Loucy (cell line): ENCODE measurements at regions not wholly inside any gene's neighbourhood (a gene's known extent, or its start where the extent isn't known, plus 50 kb on each side); places are given as distances from the start of the nearest gene placed in this dataset.

Source experiments
- H2AFZ ChIP-seq: fragments of 200-600 bp; sonication (generic); 2 replicates; pipeline ENCODE4 v1.6.0; 2016; ENCODE audit warnings: antibody characterized with exemption, mild to moderate bottlenecking, low read length, moderate library complexity
- H3F3A ChIP-seq: fragments of 200-600 bp; 2 replicates; pipeline ENCODE4 v1.6.0; 2016; ENCODE audit warnings: antibody characterized with exemption, low read depth, mild to moderate bottlenecking
- H3K27me3 ChIP-seq: fragments of 200-600 bp; sonication (generic); 2 replicates; pipeline ENCODE4 v1.6.1; 2014; ENCODE audit warnings: low read length, mild to moderate bottlenecking; ENCODE audit not compliant: insufficient read depth, poor library complexity, severe bottlenecking
- H3K36me3 ChIP-seq: fragments of 200-600 bp; sonication (generic); 2 replicates; pipeline ENCODE4 v1.6.1; 2016; ENCODE audit warnings: low read length; ENCODE audit not compliant: insufficient read depth
- H3K4me1 ChIP-seq: fragments of 200-600 bp; sonication (generic); 2 replicates; pipeline ENCODE4 v1.5.1; 2014; ENCODE audit warnings: low read length, mild to moderate bottlenecking; ENCODE audit not compliant: insufficient read depth, poor library complexity, severe bottlenecking
- H3K4me2 ChIP-seq: fragments of 200-600 bp; sonication (generic); 2 replicates; pipeline ENCODE4 v1.6.0; 2014; ENCODE audit warnings: antibody characterized with exemption, low read length, low read depth, mild to moderate bottlenecking; ENCODE audit not compliant: poor library complexity, severe bottlenecking
- H3K4me3 ChIP-seq: fragments of 200-600 bp; sonication (generic); 2 replicates; pipeline ENCODE4 v1.5.1; 2014; ENCODE audit warnings: low read length, mild to moderate bottlenecking, mixed read lengths; ENCODE audit not compliant: poor library complexity, severe bottlenecking
- H3K79me2 ChIP-seq: fragments of 200-600 bp; sonication (generic); 2 replicates; pipeline ENCODE4 v1.6.1; 2014; ENCODE audit warnings: low read length; ENCODE audit not compliant: insufficient read depth
- H3K9ac ChIP-seq: fragments of 200-600 bp; sonication (generic); 2 replicates; pipeline ENCODE4 v1.6.0; 2014; ENCODE audit warnings: mild to moderate bottlenecking, low read depth, low read length, moderate library complexity; ENCODE audit not compliant: poor library complexity, severe bottlenecking
- H3K9me2 ChIP-seq: fragments of 200-600 bp; sonication (generic); replicated peaks from 2 replicates; pipeline ENCODE4 v1.6.1; 2016; ENCODE audit warnings: low read depth, low read length, mixed read lengths
- H3K9me3 ChIP-seq: fragments of 200-600 bp; sonication (generic); 2 replicates; pipeline ENCODE4 v1.6.1; 2014; ENCODE audit warnings: mild to moderate bottlenecking, antibody characterized with exemption, low read length, low read depth; ENCODE audit not compliant: insufficient read depth
- H4K20me1 ChIP-seq: fragments of 200-600 bp; sonication (generic); 2 replicates; pipeline ENCODE4 v1.6.0; 2014; ENCODE audit warnings: antibody characterized with exemption, low read length, mild to moderate bottlenecking; ENCODE audit not compliant: insufficient read depth, poor library complexity, severe bottlenecking
- EZH2phosphoT487 ChIP-seq: fragments of 200-600 bp; IDR thresholded peaks from 2 replicates; pipeline ENCODE4 v1.6.1; 2018; ENCODE audit warnings: antibody characterized with exemption, mild to moderate bottlenecking, moderate library complexity, borderline replicate concordance
- TF ChIP-seq, protein P1 (sequence below): fragments of 200-600 bp; sonication (generic); conservative IDR thresholded peaks from 2 replicates; pipeline ENCODE4 v1.5.1; 2014; ENCODE audit warnings: mild to moderate bottlenecking, antibody characterized with exemption, low read length

DNA sequence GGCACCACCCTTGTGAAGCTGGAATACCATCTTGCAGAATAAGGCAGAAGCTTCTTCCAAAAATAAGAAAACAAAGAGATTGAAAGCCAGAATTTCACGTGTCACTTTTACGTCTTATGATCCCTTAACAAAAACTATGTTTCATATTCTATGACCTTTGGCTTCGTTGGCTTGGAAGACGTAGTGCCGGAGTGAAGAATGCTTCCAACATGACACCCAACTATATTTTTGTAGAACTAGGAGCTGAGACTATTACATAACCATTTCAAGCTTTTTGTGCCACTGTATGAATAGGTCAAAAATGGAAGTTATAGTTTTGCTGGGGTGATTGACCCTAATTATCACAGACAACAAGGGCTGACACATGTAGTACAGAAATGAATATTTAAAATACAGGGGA, 996.2 kb downstream of the ADGRL3 start:
- Histone ChIP-seq H3K9me3 (no peaks in the 10 kb centered on the region), H3K4me3 (no peak overlapping the region), H2AFZ (no peak overlapping the region), H3F3A (no peaks in the 10 kb centered on the region), H3K9me2 (no peaks in the 10 kb centered on the region), H4K20me1 (no peaks in the 10 kb centered on the region), H3K4me1 (no peaks in the 10 kb centered on the region), H3K79me2 (no peaks in the 10 kb centered on the region), H3K4me2 (no peak overlapping the region), H3K36me3 (no peaks in the 10 kb centered on the region), H3K27me3 (no peaks in the 10 kb centered on the region), H3K9ac (no peak overlapping the region)
- TF ChIP-seq EZH2phosphoT487 = no peak
- TF ChIP-seq, protein P1, sequence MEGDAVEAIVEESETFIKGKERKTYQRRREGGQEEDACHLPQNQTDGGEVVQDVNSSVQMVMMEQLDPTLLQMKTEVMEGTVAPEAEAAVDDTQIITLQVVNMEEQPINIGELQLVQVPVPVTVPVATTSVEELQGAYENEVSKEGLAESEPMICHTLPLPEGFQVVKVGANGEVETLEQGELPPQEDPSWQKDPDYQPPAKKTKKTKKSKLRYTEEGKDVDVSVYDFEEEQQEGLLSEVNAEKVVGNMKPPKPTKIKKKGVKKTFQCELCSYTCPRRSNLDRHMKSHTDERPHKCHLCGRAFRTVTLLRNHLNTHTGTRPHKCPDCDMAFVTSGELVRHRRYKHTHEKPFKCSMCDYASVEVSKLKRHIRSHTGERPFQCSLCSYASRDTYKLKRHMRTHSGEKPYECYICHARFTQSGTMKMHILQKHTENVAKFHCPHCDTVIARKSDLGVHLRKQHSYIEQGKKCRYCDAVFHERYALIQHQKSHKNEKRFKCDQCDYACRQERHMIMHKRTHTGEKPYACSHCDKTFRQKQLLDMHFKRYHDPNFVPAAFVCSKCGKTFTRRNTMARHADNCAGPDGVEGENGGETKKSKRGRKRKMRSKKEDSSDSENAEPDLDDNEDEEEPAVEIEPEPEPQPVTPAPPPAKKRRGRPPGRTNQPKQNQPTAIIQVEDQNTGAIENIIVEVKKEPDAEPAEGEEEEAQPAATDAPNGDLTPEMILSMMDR = no peak

DNA sequence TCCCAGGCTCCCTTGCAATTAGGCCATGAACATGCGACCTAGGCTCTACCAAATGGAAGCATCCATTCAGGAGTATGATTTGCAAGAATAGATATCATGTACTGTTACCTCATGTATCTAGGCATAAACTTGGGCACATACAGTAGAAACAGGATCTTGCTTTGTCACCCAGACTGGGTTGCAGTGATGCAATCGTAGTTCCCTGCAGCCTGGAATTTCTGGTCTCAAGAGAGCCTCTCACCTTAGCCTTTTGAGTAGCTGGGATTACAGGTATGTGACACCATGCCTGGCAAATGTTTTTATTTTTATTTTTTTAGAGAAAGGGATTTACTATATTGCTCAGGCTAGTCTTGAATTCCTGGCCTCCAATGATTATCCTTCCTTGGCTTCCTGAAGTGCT, 994.2 kb downstream of the ADGRL3 start:
- Histone ChIP-seq H4K20me1 (no peaks in the 10 kb centered on the region), H3K27me3 (no peaks in the 10 kb centered on the region), H3K9me2 (no peaks in the 10 kb centered on the region), H3K36me3 (no peaks in the 10 kb centered on the region), H3K79me2 (no peaks in the 10 kb centered on the region), H3K9me3 (no peaks in the 10 kb centered on the region), H3K4me3 (no peak overlapping the region), H3K4me1 (no peaks in the 10 kb centered on the region), H3K9ac (no peak overlapping the region), H2AFZ (no peak overlapping the region), H3F3A (no peaks in the 10 kb centered on the region), H3K4me2 (no peak overlapping the region)
- TF ChIP-seq EZH2phosphoT487 = no peak
- TF ChIP-seq, protein P1 = no peak

DNA sequence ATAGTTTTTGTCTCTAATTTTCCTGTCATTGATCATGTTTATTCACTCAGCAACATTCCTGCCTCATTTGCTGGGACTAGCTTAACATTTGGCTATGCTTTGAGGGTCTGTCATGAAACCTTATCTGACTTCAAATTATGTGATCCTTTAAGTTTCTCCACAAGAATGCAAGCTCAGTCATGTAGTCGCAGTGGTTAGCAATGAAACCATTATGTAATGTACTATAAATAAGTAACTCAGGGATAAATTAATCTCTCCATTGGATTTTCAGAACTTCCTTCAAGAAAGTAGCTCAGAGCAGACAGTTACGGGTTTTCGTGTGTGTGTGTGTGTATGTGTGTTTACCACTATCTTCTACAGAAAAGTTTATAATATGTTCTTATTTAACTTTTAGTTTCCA, 993.6 kb downstream of the ADGRL3 start:
- H3K4me1 ChIP-seq = no peaks in the 10 kb centered on the region
- TF ChIP-seq, protein P1 = no peak
- TF ChIP-seq EZH2phosphoT487 = no peak
- H3K4me2 ChIP-seq = no peak overlapping the region
- no peaks in the 10 kb centered on the region for H3K27me3 ChIP-seq
- no peak overlapping the region for H2AFZ ChIP-seq
- no peaks in the 10 kb centered on the region for H3F3A ChIP-seq
- no peak overlapping the region for H3K9ac ChIP-seq
- no peaks in the 10 kb centered on the region for H4K20me1 ChIP-seq
- no peaks in the 10 kb centered on the region for H3K79me2 ChIP-seq
- no peaks in the 10 kb centered on the region for H3K9me2 ChIP-seq
- H3K36me3 ChIP-seq = no peaks in the 10 kb centered on the region
- no peaks in the 10 kb centered on the region for H3K9me3 ChIP-seq
- H3K4me3 ChIP-seq = no peak overlapping the region
